NCI-H1694 (cell line): ENCODE measurements at regions not wholly inside any gene's neighbourhood (a gene's known extent, or its start where the extent isn't known, plus 50 kb on each side); places are given as distances from the start of the nearest gene placed in this dataset.
"Not testable (repeated sequence)": the region's sequence is repeated elsewhere in the genome, so short reads cannot be mapped to it uniquely, and the experiment has no call there.

Source experiments
- DNase-seq: peaks from one replicate; lab custom pipeline; 2025; lab: John Stamatoyannopoulos, UW

DNA sequence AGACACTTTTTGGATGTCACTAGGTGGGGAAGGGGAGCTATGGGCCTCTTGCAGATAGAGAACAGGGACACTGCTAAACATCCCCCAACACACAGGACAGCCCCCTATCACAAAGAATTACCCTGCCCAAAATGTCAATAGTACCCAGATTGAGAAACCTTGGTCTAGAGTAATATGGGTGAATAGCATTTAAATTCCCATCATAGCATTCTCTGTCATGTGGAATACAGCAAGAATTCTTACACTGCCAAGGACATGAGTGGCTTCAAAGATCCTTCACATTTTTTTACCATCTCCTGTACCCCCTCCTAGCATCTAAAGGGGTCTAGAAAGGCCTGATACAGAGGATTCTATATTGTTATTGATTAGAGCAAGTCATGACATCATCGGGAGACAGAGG is 83.1 kb upstream of the SSTR4 start:
- DNase-seq, result no peak

DNA sequence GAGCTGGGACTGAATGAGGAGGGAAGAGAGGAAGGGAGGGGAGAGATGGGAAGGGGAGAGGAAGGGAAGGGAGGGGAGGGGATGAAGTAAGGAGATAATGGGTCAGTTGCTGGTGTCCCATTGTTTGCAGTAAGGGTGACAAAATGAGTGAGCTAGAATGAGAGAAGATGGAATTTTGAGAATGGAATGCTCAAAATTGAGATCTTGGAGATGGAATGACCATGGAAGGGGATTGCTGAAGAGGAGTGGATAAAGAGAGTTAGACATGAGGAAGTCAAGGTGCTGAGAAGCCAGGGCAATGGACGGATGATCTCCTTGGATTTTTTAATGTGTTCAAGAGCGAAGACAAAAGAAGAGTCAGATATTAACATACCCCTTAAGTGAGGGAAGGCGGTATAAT is 80.5 kb upstream of the SSTR4 start:
- DNase-seq, result no peak

DNA sequence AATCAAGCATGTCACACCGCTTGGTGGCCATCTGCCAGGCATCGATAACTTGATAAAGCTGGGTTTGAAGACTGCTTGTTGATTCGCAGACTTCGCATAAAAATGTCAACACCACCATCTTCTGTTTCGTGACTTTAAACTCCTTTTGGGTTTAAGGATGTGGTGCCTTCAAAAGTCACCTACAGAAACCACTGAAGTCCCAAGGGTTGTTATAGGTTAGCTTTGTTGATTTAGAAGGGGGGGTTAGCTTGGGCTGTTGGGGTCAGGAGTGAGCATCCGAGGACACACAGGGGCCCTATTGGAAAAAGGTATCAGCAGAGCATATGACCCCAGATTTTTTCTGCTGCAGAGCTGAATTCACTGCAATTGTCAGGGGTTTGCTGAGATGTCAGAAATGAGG is 76.7 kb upstream of the SSTR4 start:
- no peak for DNase-seq

DNA sequence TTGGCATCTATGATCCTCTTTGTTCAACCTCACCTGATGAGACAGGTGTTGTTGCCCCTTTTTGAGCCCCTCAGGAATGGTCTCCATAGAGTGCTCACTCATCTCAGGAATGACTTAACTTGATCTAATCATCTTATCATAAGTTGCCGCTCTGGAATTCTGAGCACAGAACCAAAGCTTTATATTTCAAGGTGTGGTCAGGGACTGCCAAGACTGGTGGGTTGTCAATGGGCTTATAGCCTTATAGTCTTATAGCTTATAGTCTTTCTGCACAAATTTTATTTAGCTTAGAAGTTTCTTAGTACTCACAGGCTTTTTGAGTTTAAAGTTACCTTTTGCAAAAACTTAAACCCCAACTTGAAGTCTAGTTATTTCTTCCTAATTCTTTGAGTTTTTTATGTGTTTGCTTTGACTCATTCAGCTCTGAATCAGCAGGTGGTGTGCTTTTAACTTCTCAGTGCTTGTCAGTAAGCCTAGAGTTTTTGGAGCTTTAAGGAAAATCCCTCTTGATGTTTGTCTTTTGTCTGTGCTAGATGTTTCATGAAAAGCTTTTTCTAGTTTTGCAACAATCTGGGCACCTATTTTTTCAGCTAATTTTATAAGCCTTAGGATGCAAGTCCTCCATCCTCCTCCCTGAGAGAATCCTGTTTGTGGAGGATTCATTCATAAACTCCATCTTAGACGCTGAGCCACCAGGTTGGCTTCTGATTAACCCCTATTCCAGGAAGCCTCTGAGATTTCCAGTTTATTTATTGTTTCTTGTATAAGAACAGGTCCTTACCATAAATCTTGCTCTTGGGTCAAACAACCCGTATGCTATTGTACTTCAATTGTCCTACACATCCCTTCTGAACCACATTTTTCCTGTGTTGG is 72.3 kb upstream of the SSTR4 start:
- no peak for DNase-seq

DNA sequence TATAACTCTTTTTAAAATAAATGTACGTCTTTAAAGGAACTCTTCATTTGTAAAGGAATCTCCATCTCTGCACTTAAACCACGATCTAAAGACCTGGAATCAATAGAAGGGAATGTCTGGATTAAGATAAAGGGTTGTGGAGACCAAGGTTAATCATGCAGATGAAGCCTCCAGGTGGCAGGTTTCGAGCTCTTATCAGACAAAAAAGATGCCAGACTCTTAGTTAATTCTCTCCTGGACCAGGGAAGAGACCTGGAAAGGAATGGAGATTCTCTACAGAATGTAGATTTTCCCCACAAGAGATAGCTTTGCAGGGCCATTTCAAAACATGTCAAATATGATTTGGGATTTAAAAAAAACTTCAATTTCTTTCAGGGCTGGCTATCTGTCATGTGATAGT is 71.5 kb upstream of the SSTR4 start:
- DNase-seq, result no peak

DNA sequence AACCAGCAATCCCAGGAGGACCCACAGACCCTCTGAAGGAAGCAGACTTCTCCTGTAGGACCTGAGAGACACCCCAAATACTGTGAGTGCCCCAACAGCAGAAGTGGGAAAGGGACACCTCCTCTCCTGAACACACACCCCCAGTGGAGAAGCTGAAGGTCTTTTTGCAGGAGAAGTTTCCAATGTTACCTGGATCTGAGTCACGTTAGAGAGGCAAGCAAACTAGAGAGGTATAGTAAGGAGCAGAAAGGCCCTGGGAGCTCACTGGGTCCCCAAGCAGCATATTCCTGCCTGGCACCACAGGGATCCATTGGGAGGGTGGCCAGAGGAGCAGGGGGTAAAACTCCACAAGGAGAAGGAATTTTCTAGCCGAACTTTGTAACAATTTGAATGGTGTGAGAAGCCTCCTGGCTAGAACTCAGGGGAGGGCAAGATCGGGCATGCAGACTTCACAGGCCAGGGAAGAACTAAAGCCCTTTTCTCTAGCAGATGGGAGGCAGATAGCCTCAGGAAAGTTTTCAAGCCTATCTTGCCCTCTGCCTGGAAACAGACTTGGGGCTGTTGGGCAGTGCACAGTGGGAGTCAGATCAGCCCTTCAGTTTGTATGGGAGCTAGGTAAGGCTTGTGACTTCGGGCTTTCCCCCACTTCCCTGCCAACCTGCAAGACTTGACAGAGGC is 68.2 kb upstream of the SSTR4 start:
- no peak for DNase-seq

DNA sequence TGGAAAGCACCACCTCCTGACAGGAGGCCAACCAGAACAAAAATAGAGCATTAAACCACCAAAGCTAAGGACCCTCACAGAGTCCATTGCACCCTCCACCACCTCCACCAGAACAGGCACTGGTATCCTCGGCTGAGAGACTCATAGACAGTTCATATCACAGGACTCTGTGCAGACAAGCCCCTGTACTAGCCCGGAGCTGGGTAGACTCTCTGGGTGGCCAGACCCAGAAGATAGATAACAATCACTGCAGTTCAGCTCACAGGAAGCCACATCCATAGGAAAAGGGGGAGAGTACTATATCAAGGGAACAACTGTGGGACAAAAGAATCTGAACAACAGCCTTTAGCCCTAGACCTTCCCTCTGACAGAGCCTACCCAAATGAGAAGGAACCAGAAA is 67.4 kb upstream of the SSTR4 start:
- not testable (repeated sequence) for DNase-seq

DNA sequence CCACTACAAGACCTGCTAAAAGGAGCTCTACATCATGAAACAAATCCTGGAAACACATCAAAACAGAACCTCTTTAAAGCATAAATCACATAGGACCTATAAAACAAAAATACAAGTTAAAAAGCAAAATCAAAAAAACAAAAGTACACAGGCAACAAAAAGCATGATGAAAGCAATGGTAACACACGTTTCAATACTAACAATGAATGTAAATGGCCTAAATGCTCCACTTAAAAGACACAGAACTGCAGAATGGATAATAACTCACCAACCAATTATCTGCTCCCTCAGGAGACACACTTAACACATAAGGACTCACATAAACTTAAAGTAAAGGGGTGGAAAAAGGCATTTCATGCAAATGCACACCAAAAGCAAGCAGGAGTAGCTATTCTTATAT is 66.1 kb upstream of the SSTR4 start:
- not testable (repeated sequence) for DNase-seq

DNA sequence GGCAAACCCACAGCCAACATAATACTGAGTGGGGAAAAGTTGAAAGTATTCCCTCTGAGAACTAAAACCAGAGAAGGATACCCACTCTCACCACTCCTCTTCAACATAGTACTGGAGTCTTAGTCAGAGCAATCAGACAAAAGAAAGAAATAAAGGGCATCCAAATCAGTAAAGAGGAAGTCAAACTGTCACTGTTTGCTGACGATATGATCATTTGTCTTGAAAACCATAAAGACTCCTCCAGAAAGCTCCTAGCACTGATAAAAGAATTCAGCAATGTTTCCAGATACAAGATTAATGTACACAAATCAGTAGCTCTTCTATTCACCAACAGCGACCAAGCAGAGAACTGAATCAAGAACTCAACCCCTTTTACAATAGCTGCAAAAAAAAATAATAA is 64.0 kb upstream of the SSTR4 start:
- DNase-seq, result not testable (repeated sequence)

DNA sequence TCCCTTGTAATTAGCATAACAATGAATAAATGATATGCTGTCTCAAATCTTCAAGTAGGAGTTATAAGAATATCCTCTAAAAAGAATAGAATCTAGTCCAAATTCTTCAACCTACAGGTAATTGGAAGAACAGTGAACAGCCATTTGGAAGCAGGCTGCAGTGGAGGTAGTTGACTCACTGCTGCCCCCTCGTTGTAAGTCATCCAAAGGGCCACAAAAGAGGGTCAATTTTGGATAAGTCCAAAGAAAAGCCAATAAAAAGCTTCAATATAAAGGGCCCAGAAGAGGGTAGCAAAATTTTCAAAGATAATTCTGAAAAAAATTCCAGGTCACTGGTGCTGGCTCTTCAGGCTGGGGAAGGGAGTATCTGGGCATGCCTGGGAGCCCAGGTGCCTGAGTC is 60.8 kb upstream of the SSTR4 start:
- no peak for DNase-seq

DNA sequence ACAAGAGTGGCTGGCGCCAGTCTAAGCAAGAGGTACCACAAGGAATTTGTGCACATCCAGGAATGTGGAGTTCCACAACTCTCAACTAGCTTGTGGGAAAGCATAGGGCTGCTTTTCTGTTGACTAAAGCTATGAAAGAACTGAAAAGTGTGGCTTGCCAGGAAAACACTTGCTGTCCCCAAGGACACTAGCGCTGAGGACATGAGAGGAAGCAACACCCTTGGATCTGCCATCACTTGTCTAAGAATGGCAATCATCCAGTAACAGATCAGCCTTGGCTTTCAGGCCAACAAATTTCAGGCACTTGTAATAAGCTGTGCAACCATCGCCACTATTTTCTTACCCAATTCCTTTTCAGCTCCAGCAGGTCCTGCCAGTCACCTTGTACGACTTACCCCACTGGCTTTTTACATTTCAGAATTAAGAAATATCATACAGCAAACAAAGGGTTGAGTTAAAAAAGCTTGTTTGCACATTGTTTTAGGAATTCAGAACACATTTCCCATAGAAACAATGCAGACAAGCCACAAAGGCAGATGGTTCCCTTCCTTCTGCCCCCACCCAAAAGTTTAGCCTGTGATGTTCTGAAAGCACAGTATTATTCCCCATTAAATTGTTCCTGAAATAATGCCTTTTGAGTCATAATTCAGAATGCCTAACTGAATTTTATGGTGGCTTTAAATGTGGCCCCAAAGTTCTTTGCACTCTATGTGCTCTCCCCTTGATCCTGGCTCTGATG is 57.9 kb upstream of the SSTR4 start:
- DNase-seq, result no peak

DNA sequence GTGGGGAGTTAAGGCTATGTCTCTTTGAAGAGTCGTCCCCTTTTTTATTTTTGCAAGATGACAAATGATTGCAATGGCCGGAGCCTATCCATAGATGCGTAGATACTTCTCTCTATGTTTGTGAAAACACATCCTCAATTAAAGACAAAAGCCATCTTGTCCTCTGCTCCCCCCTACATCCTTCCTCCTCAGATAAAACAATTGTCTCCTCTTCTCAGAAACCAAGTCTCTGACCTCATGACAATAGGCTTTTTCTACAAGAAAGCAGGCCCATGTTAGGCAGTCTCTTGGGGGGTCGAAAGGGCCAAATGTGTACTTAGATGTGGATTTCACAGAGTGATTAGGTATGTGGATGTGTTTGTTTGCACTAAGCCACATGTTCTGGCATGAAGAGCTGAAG is 51.1 kb upstream of the SSTR4 start:
- DNase-seq, result no peak

DNA sequence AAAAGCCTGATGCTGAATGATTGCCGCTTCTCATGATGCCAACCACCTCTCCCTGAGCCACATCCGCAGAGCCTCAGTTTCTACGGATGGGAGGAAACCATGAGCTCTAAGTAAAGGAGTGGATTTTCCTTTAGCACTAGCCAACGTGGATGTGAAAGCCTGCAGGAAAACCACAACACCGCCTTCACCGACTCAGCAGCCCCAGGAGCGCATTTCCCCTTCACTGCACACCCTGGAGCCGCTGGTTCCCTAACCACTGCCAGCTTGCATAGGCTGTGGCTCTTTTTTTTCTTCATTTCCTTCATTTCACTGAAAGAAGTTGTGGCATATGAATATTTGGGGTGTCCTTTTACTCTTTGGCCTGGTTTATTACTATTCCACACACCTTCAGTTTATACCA is 50.5 kb upstream of the SSTR4 start:
- no peak for DNase-seq

DNA sequence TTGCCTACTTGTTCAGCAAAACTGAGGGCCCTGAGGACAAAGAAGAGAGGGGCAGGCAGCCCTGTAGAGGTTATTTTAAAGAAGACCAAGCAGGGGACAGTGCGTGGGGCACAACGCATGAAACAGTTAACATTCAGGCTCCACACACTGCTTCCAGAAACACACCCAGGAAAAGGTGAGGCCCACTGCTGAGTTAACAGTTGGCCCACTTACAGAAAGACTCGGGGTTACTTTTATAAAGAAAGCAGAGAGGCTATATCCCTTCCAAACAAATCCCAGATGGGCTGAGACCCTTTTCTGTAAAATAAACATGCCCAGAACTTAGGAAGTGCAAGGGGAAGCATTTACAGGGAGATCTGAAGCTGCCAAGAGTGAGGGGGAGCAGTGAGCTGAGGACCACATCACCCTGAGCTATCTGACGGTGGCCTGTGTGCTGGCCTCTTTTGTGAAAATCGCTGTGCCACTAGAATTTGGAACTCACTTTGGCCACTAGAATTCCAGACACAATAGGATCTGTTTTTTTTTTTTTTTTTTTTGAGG is 49.8 kb upstream of the SSTR4 start:
- no peak for DNase-seq
